ENCODE measurements at regions not wholly inside any gene's neighbourhood (a gene's known extent, or its start where the extent isn't known, plus 50 kb on each side); places are given as distances from the start of the nearest gene placed in this dataset.

GRCh38 chr5:20604992-20605391 lies 617.0 kb upstream of the CDH18 start:
- no peak for ATAC-seq
- Histone ChIP-seq H3K4me1 (ENCODE audit: control insufficient read depth, insufficient read depth, low read length) (no peaks in the 10 kb centered on the region), H3K79me2 (ENCODE audit: control insufficient read depth, insufficient read depth, low read length) (no peaks in the 10 kb centered on the region), H3K4me3 (no peak overlapping the region), H3K9me3 (replicated peaks; ENCODE audit: control insufficient read depth, insufficient read depth, low read length) (no peaks in the 10 kb centered on the region), H3K27ac (ENCODE audit: control insufficient read depth, insufficient read depth) (no peak overlapping the region), H3K9ac (ENCODE audit: control insufficient read depth, insufficient read depth, low read length) (no peak overlapping the region), H4K20me1 (ENCODE audit: control insufficient read depth, insufficient read depth) (no peaks in the 10 kb centered on the region), H2AFZ (ENCODE audit: control insufficient read depth, low read depth, low read length) (no peak overlapping the region), H3K27me3 (replicated peaks in 1 of 2; ENCODE audit: control insufficient read depth in 2 of 2, insufficient read depth in 2 of 2, low read length in 1 of 2) (no peaks in the 10 kb centered on the region; a peak in 1 of 4 replicates), H3K36me3 (ENCODE audit: control insufficient read depth in 2 of 2, insufficient read depth in 2 of 2, low read length in 1 of 2) (no peaks in the 10 kb centered on the region), H3K4me2 (ENCODE audit: control insufficient read depth, insufficient read depth) (no peak overlapping the region)
- SMC1A ChIA-PET (ENCODE audit: uncharacterized antibody, unreplicated experiment), result no interaction called here
- no peak for DNase-seq (ENCODE audit: low read depth, low spot score)
- TF ChIP-seq BMI1 (IDR thresholded peaks at IDR 0.05; ENCODE audit: borderline replicate concordance) (no peak), NR2C2 (IDR thresholded peaks at IDR 0.05; ENCODE audit: borderline replicate concordance, control insufficient read depth, insufficient read length, low read depth) (no peak), DPF2 (IDR thresholded peaks at IDR 0.05) (no peak), EZH2 (IDR thresholded peaks at IDR 0.05; ENCODE audit: borderline replicate concordance, control insufficient read depth, low read depth, low read length) (no peak), ATF7 (IDR thresholded peaks at IDR 0.05; ENCODE audit: low read depth) (no peak), RB1 (IDR thresholded peaks at IDR 0.05; ENCODE audit: borderline replicate concordance) (no peak), BCL11A (IDR thresholded peaks at IDR 0.05; ENCODE audit: low read depth, low read length) (no peak), POLR2A (IDR thresholded peaks at IDR 0.05; ENCODE audit: low read depth, low read length) (no peak)
- FAIRE-seq, result no peak
- RAD21 ChIA-PET (ENCODE audit: unreplicated experiment), result no interaction called here
- POLR2A ChIA-PET, result no interaction called here
- WGBS (ENCODE audit: insufficient coverage, insufficient replicate concordance, low lambda C conversion rate, missing lambda C conversion rate), result 43% methylated on average over 5 of the region's 8 CpGs
- intact Hi-C loops (cut with micrococcal nuclease; ENCODE audit: unreplicated experiment) (no loop called here), in situ Hi-C loops (cut with MboI) (no loop called here)
- no TSS peak for BruUV-seq (replicated peaks)
- CTCF ChIA-PET, result no interaction called here

DNA sequence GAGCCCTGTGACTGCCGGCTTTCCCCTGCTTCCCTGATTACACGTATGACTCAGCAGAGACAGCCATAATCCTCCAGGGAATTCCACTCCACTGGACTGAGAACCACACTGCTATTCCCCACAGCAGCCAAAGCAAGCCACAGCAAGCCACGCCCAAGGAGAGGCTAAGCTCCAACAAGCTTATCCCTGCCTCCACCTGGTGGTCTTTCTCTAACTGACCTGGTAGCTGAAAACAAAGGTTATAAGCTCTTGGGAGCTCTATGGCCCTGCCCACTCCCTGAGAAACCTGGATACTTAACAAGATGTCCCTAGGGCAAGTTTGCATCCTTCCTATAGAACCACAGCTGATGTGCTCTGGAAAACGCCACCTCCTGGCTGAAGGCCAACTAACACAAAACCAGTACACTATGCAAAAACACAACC lies 613.7 kb upstream of the CDH18 start:
- ATAC-seq (no peak), FAIRE-seq (no peak), DNase-seq (ENCODE audit: low read depth, low spot score) (no peak)
- intact Hi-C loops (cut with micrococcal nuclease; ENCODE audit: unreplicated experiment), result no loop called here
- Histone ChIP-seq H4K20me1 (ENCODE audit: control insufficient read depth, insufficient read depth) (no peaks in the 10 kb centered on the region), H3K79me2 (ENCODE audit: control insufficient read depth, insufficient read depth, low read length) (no peaks in the 10 kb centered on the region), H3K4me3 (no peak overlapping the region), H2AFZ (ENCODE audit: control insufficient read depth, low read depth, low read length) (no peak overlapping the region), H3K27ac (ENCODE audit: control insufficient read depth, insufficient read depth) (no peak overlapping the region), H3K27me3 (replicated peaks in 1 of 2; ENCODE audit: control insufficient read depth in 2 of 2, insufficient read depth in 2 of 2, low read length in 1 of 2) (no peaks in the 10 kb centered on the region; a peak in 1 of 4 replicates), H3K4me1 (ENCODE audit: control insufficient read depth, insufficient read depth, low read length) (no peaks in the 10 kb centered on the region), H3K4me2 (ENCODE audit: control insufficient read depth, insufficient read depth) (no peak overlapping the region), H3K36me3 (ENCODE audit: control insufficient read depth in 2 of 2, insufficient read depth in 2 of 2, low read length in 1 of 2) (no peaks in the 10 kb centered on the region), H3K9me3 (replicated peaks; ENCODE audit: control insufficient read depth, insufficient read depth, low read length) (no peaks in the 10 kb centered on the region), H3K9ac (ENCODE audit: control insufficient read depth, insufficient read depth, low read length) (no peak overlapping the region)
- ChIA-PET SMC1A (ENCODE audit: uncharacterized antibody, unreplicated experiment) (no interaction called here), CTCF (interaction anchor here (0.6 to 0.8 kb wide), 2 partner anchors 22 to 39 kb away, joined by 3 read pairs; no protein-coding TSS in a partner anchor), POLR2A (no interaction called here), RAD21 (ENCODE audit: unreplicated experiment) (no interaction called here)
- in situ Hi-C loops (cut with MboI), result no loop called here
- no TSS peak for BruUV-seq (replicated peaks)
- WGBS (ENCODE audit: insufficient coverage, insufficient replicate concordance, low lambda C conversion rate, missing lambda C conversion rate), result 21% methylated on average over 4 of the region's 4 CpGs
- no peak for TF ChIP-seq BMI1 (IDR thresholded peaks at IDR 0.05; ENCODE audit: borderline replicate concordance)
- no peak for TF ChIP-seq ZBTB33 (IDR thresholded peaks at IDR 0.05)
- TF ChIP-seq, protein P1, sequence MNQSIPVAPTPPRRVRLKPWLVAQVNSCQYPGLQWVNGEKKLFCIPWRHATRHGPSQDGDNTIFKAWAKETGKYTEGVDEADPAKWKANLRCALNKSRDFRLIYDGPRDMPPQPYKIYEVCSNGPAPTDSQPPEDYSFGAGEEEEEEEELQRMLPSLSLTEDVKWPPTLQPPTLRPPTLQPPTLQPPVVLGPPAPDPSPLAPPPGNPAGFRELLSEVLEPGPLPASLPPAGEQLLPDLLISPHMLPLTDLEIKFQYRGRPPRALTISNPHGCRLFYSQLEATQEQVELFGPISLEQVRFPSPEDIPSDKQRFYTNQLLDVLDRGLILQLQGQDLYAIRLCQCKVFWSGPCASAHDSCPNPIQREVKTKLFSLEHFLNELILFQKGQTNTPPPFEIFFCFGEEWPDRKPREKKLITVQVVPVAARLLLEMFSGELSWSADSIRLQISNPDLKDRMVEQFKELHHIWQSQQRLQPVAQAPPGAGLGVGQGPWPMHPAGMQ (IDR thresholded peaks at IDR 0.05; ENCODE audit: borderline replicate concordance), result no peak
- no peak for TF ChIP-seq HCFC1 (IDR thresholded peaks at IDR 0.05; ENCODE audit: low read length)
- no peak for TF ChIP-seq RFX5 (IDR thresholded peaks at IDR 0.05; ENCODE audit: low read depth, low read length)
- TF ChIP-seq, protein P2, sequence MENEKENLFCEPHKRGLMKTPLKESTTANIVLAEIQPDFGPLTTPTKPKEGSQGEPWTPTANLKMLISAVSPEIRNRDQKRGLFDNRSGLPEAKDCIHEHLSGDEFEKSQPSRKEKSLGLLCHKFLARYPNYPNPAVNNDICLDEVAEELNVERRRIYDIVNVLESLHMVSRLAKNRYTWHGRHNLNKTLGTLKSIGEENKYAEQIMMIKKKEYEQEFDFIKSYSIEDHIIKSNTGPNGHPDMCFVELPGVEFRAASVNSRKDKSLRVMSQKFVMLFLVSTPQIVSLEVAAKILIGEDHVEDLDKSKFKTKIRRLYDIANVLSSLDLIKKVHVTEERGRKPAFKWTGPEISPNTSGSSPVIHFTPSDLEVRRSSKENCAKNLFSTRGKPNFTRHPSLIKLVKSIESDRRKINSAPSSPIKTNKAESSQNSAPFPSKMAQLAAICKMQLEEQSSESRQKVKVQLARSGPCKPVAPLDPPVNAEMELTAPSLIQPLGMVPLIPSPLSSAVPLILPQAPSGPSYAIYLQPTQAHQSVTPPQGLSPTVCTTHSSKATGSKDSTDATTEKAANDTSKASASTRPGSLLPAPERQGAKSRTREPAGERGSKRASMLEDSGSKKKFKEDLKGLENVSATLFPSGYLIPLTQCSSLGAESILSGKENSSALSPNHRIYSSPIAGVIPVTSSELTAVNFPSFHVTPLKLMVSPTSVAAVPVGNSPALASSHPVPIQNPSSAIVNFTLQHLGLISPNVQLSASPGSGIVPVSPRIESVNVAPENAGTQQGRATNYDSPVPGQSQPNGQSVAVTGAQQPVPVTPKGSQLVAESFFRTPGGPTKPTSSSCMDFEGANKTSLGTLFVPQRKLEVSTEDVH (IDR thresholded peaks at IDR 0.05; ENCODE audit: low read depth, partially characterized antibody), result no peak
- no peak for TF ChIP-seq CREB1 (IDR thresholded peaks at IDR 0.05; ENCODE audit: low read depth)
- no peak for TF ChIP-seq NR2C1 (IDR thresholded peaks at IDR 0.05)

All from GM12878 (cell line).